Muscle layer of duodenum (tissue), 2 donors: ENCODE measurements at regions not wholly inside any gene's neighbourhood (a gene's known extent, or its start where the extent isn't known, plus 50 kb on each side); places are given as distances from the start of the nearest gene placed in this dataset.

Source experiments
- H3K27ac ChIP-seq: one replicate; pipeline ENCODE4 v1.7.0; 2013; ENCODE audit warnings: mild to moderate bottlenecking, low read length
- H3K27me3 ChIP-seq: one replicate; pipeline ENCODE4 v1.7.0; 2013; ENCODE audit warnings: low read depth, mild to moderate bottlenecking, control low read depth, low read length
- H3K36me3 ChIP-seq, 2 donors: one replicate each; pipeline ENCODE4 v1.7.0; 2013; ENCODE audit warnings: low read length in 2 of 2, control low read depth in 1 of 2, mild to moderate bottlenecking in 1 of 2; ENCODE audit not compliant: insufficient read depth in 2 of 2, control insufficient read depth in 1 of 2
- H3K4me1 ChIP-seq, 2 donors: one replicate each; pipeline ENCODE4 v1.7.0; 2013; ENCODE audit warnings: low read length in 2 of 2, mild to moderate bottlenecking in 2 of 2, control low read depth in 1 of 2, moderate library complexity in 1 of 2; ENCODE audit not compliant: insufficient read depth in 2 of 2, control insufficient read depth in 1 of 2
- H3K4me3 ChIP-seq, 2 donors: one replicate each; pipeline ENCODE4 v1.7.0; 2013; ENCODE audit warnings: low read length in 2 of 2, low read depth in 1 of 2, mild to moderate bottlenecking in 1 of 2
- H3K9me3 ChIP-seq, 2 donors: one replicate each; pipeline ENCODE4 v1.7.0; 2013; ENCODE audit warnings: low read length in 2 of 2, control low read depth in 1 of 2, mild to moderate bottlenecking in 1 of 2; ENCODE audit not compliant: control insufficient read depth in 1 of 2
- donor health status: healthy.

DNA sequence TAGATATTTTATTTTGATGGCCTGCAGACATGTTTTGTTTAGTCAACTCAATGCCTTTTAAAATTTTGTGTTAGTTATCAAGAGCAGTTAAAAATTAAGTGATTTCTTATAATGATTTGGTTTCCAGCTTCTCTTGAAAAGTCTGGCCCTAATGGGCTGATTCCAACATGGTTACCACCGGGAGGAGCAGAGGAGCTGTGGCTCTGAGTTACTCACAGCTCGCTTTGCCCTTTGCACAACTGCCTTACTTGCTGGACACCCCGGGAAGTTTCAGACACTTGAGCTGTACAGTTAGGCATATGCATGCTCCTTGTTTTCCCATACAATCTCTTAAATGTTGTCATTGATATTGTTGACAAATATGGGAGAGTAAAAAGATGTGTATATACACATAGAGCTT lies 173.1 kb upstream of the MMS22L start:
- H3K36me3 ChIP-seq = no peaks in the 10 kb centered on the region
- H3K9me3 ChIP-seq = no peaks in the 10 kb centered on the region
- peaks cover 0 to 5% of the 10 kb centered on the region in 2 donors for H3K4me1 ChIP-seq
- H3K27ac ChIP-seq = no peak overlapping the region
- H3K27me3 ChIP-seq = no peaks in the 10 kb centered on the region
- H3K4me3 ChIP-seq = no peak overlapping the region

- H3K27ac ChIP-seq = no peak overlapping the region
- H3K9me3 ChIP-seq = no peaks in the 10 kb centered on the region
- H3K4me3 ChIP-seq = no peak overlapping the region
- no peaks in the 10 kb centered on the region for H3K36me3 ChIP-seq
- peaks cover 0 to 5% of the 10 kb centered on the region in 2 donors for H3K4me1 ChIP-seq
- no peaks in the 10 kb centered on the region for H3K27me3 ChIP-seq
These were observed 176.5 kb upstream of the MMS22L start for GRCh38 chr6:97459535-97459934.

- no peak overlapping the region for H3K27ac ChIP-seq
- H3K27me3 ChIP-seq = no peaks in the 10 kb centered on the region
These were observed 177.0 kb upstream of the MMS22L start for GRCh38 chr6:97459986-97460385.

GRCh38 chr6:97460394-97461080 lies 177.5 kb upstream of the MMS22L start:
- Histone ChIP-seq H3K4me3 (no peak overlapping the region), H3K36me3 (no peaks in the 10 kb centered on the region), H3K4me1 (peaks cover 0 to 5% of the 10 kb centered on the region in 2 donors), H3K9me3 (no peaks in the 10 kb centered on the region), H3K27ac (no peak overlapping the region), H3K27me3 (no peaks in the 10 kb centered on the region)

More at GRCh38 chr6:97459986-97460385, 177.0 kb upstream of the MMS22L start:
- Histone ChIP-seq H3K36me3 (no peaks in the 10 kb centered on the region), H3K9me3 (no peaks in the 10 kb centered on the region), H3K4me3 (no peak overlapping the region), H3K4me1 (peaks cover 0 to 5% of the 10 kb centered on the region in 2 donors)

GRCh38 chr6:97461218-97461617 lies 178.2 kb upstream of the MMS22L start:
- peaks cover 0 to 5% of the 10 kb centered on the region in 2 donors for H3K4me1 ChIP-seq
- no peaks in the 10 kb centered on the region for H3K9me3 ChIP-seq
- no peaks in the 10 kb centered on the region for H3K36me3 ChIP-seq
- H3K27me3 ChIP-seq = no peaks in the 10 kb centered on the region
- no peak overlapping the region for H3K27ac ChIP-seq
- H3K4me3 ChIP-seq = no peak overlapping the region

- no peaks in the 10 kb centered on the region for H3K36me3 ChIP-seq
- H3K27ac ChIP-seq = no peak overlapping the region
- H3K9me3 ChIP-seq = no peaks in the 10 kb centered on the region
- no peak overlapping the region for H3K4me3 ChIP-seq
- H3K27me3 ChIP-seq = no peaks in the 10 kb centered on the region
- peaks cover 0 to 5% of the 10 kb centered on the region in 2 donors for H3K4me1 ChIP-seq
These were observed 179.0 kb upstream of the MMS22L start for GRCh38 chr6:97462031-97462430.

GRCh38 chr6:97462938-97463598 lies 180.1 kb upstream of the MMS22L start:
- Histone ChIP-seq H3K27me3 (no peaks in the 10 kb centered on the region), H3K4me1 (peaks cover 0 to 5% of the 10 kb centered on the region in 2 donors), H3K9me3 (no peaks in the 10 kb centered on the region), H3K4me3 (no peak overlapping the region), H3K27ac (no peak overlapping the region), H3K36me3 (no peaks in the 10 kb centered on the region)

DNA sequence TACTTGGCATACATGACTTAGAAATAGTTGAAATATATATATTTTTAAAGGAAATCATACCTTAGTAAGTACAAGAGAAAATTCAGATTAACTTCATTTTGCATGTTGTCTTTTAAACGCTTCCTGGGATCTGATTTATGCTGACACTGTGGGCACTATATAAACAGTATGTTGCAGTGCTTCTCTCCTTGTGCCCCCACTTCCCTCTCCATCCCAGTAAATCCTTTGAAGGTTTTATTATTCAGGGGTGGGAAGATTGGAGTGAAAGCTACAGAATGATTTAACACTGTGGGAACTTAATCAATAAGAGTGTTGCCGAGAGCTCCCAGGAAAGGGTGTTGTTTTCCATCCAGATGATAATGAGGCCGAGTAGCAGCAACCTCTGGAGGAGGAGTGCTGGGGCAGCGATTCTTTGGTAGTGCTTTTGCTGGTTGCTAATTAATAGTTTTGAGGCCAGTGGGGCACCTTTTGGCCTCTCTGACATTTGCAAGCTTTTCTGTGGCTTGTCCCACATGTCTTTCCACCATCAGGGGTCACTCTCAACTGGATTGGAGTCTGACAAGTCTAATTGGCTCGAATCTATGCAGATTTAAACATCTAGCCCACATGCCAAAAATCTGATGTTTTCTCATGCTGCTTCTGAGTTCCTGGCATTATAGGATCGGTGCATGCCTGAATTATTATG lies 183.0 kb upstream of the MMS22L start:
- no peaks in the 10 kb centered on the region for H3K9me3 ChIP-seq
- no peak overlapping the region for H3K27ac ChIP-seq
- no peaks in the 10 kb centered on the region for H3K27me3 ChIP-seq
- no peaks in the 10 kb centered on the region for H3K36me3 ChIP-seq
- H3K4me1 ChIP-seq = no peaks in the 10 kb centered on the region
- H3K4me3 ChIP-seq = no peak overlapping the region

GRCh38 chr6:97468981-97469380 lies 186.0 kb upstream of the MMS22L start:
- no peak overlapping the region for H3K27ac ChIP-seq
- H3K4me3 ChIP-seq = no peak overlapping the region
- H3K4me1 ChIP-seq = no peaks in the 10 kb centered on the region
- H3K27me3 ChIP-seq = no peaks in the 10 kb centered on the region
- H3K9me3 ChIP-seq = no peaks in the 10 kb centered on the region
- no peaks in the 10 kb centered on the region for H3K36me3 ChIP-seq

GRCh38 chr6:97469451-97469850 lies 186.4 kb upstream of the MMS22L start:
- Histone ChIP-seq H3K9me3 (no peaks in the 10 kb centered on the region), H3K36me3 (no peaks in the 10 kb centered on the region), H3K27ac (no peak overlapping the region), H3K4me3 (no peak overlapping the region), H3K4me1 (no peaks in the 10 kb centered on the region), H3K27me3 (no peaks in the 10 kb centered on the region)

DNA sequence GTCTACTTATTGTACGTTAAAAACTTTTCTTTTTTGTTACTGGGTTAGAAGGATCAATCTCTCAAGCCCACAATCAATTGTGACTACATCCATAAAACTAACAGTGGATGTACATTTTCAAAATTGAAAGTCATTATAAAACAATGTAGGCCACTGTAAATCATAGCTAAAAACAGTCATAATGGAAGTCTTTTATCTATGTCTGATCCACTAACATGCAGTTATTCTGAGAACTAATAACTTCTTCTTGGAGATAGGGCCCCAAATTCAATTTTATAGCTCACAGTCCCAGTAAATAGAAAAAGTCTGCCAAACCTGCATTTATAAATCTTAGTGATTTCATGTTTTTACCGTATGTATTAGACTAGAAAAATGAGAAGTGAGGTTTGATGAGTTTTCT lies 187.3 kb upstream of the MMS22L start:
- no peaks in the 10 kb centered on the region for H3K9me3 ChIP-seq
- no peaks in the 10 kb centered on the region for H3K4me1 ChIP-seq
- H3K4me3 ChIP-seq = no peak overlapping the region
- H3K36me3 ChIP-seq = no peaks in the 10 kb centered on the region
- H3K27me3 ChIP-seq = no peaks in the 10 kb centered on the region
- no peak overlapping the region for H3K27ac ChIP-seq
